ENCODE measurements at regions not wholly inside any gene's neighbourhood (a gene's known extent, or its start where the extent isn't known, plus 50 kb on each side); places are given as distances from the start of the nearest gene placed in this dataset.

GRCh38 chr14:104504172-104504735 is 75.3 kb upstream of the C14orf180 start:
- TF ChIP-seq, protein P1, sequence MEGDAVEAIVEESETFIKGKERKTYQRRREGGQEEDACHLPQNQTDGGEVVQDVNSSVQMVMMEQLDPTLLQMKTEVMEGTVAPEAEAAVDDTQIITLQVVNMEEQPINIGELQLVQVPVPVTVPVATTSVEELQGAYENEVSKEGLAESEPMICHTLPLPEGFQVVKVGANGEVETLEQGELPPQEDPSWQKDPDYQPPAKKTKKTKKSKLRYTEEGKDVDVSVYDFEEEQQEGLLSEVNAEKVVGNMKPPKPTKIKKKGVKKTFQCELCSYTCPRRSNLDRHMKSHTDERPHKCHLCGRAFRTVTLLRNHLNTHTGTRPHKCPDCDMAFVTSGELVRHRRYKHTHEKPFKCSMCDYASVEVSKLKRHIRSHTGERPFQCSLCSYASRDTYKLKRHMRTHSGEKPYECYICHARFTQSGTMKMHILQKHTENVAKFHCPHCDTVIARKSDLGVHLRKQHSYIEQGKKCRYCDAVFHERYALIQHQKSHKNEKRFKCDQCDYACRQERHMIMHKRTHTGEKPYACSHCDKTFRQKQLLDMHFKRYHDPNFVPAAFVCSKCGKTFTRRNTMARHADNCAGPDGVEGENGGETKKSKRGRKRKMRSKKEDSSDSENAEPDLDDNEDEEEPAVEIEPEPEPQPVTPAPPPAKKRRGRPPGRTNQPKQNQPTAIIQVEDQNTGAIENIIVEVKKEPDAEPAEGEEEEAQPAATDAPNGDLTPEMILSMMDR (IDR thresholded peaks at IDR 0.05; ENCODE audit: borderline replicate concordance, insufficient read depth, low read depth, low read length), result no peak
- H3K4me3 ChIP-seq (ENCODE audit: low read depth, low read length), result no peak overlapping the region

GRCh38 chr14:104505085-104506074 is 74.2 kb upstream of the C14orf180 start:
- TF ChIP-seq, protein P1 (IDR thresholded peaks at IDR 0.05; ENCODE audit: borderline replicate concordance, insufficient read depth, low read depth, low read length), result no peak
- no peak overlapping the region for H3K4me3 ChIP-seq (ENCODE audit: low read depth, low read length)

GRCh38 chr14:104506461-104507253 is 72.9 kb upstream of the C14orf180 start:
- TF ChIP-seq, protein P1 (IDR thresholded peaks at IDR 0.05; ENCODE audit: borderline replicate concordance, insufficient read depth, low read depth, low read length), result no peak
- H3K4me3 ChIP-seq (ENCODE audit: low read depth, low read length), result no peak overlapping the region

- TF ChIP-seq, protein P1 (IDR thresholded peaks at IDR 0.05; ENCODE audit: borderline replicate concordance, insufficient read depth, low read depth, low read length), result no peak
- H3K4me3 ChIP-seq (ENCODE audit: low read depth, low read length), result no peak overlapping the region
These were observed 72.1 kb upstream of the C14orf180 start for GRCh38 chr14:104507443-104507842.

- TF ChIP-seq, protein P1 (IDR thresholded peaks at IDR 0.05; ENCODE audit: borderline replicate concordance, insufficient read depth, low read depth, low read length), result peak; percentile 29; the same call in 1 of the 2 replicates
These were observed 69.9 kb upstream of the C14orf180 start for GRCh38 chr14:104509673-104510072.

DNA sequence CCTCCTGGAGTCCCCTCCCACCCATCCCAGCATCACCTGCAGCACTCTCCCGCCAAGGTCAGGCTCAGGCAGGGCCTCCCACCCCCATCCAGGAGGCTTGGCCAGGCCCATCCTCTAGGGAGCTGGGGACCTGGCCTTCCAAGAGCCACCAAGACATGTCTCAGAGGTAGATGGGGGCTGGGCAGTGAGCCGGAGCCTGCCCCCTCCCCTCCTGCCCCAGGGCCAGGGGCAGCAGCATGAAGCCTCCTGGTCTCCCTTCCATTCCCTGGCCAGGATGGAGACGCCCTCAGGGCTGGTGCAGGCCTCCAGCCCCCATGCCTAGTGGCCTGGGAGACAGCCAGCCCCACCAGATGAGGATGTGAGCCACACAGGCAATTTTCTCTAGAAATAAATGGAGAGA is 69.3 kb upstream of the C14orf180 start:
- TF ChIP-seq, protein P1 (IDR thresholded peaks at IDR 0.05; ENCODE audit: borderline replicate concordance, insufficient read depth, low read depth, low read length), result no peak
- no peak overlapping the region for H3K4me3 ChIP-seq (ENCODE audit: low read depth, low read length)

More at GRCh38 chr14:104509673-104510072, 69.9 kb upstream of the C14orf180 start:
- H3K4me3 ChIP-seq (ENCODE audit: low read depth, low read length), result no peak overlapping the region

Measured in GM12875 (cell line).